Suprapubic skin (tissue), 4 donors: ENCODE measurements at regions not wholly inside any gene's neighbourhood (a gene's known extent, or its start where the extent isn't known, plus 50 kb on each side); places are given as distances from the start of the nearest gene placed in this dataset.
A peak's percentile ranks its signal among the peaks of the same experiment; 100 is the strongest.

Source experiments
- DNase-seq, 2 donors: peaks; one replicate each; pipeline ENCODE4 v3.0.0-alpha.2; 2019; ENCODE audit warnings: low spot score in 2 of 2
- H3K27ac ChIP-seq: fragments of 200-600 bp; sonication (generic); one replicate; pipeline ENCODE4 v1.5.1; 2019
- H3K27me3 ChIP-seq: fragments of 200-600 bp; sonication (generic); one replicate; pipeline ENCODE4 v1.5.1; 2019
- H3K36me3 ChIP-seq: fragments of 200-600 bp; sonication (generic); one replicate; pipeline ENCODE4 v1.5.1; 2019
- H3K4me1 ChIP-seq: fragments of 200-600 bp; sonication (generic); one replicate; pipeline ENCODE4 v1.5.1; 2019
- H3K4me3 ChIP-seq: fragments of 200-600 bp; sonication (generic); one replicate; pipeline ENCODE4 v1.5.1; 2019; ENCODE audit warnings: mild to moderate bottlenecking
- H3K9me3 ChIP-seq: fragments of 200-600 bp; sonication (generic); one replicate; pipeline ENCODE4 v1.5.1; 2019
- CTCF ChIP-seq, 2 donors: fragments of 200-600 bp in 1 of 2; fragments of 450-650 bp in 1 of 2; sonication (generic) in 1 of 2; IDR thresholded peaks; one replicate each; pipeline ENCODE4 v1.5.1; 2016 to 2019; ENCODE audit warnings: antibody characterized with exemption in 2 of 2, mild to moderate bottlenecking in 1 of 2, moderate library complexity in 1 of 2
- EP300 ChIP-seq: sonication (generic); formaldehyde crosslinking; IDR thresholded peaks from one replicate; pipeline ENCODE4 v1.6.1; 2017; ENCODE audit warnings: antibody characterized with exemption
- POLR2A ChIP-seq, 2 donors: fragments of 450-650 bp; IDR thresholded peaks; one replicate each; pipeline ENCODE4 v1.6.1; 2017; ENCODE audit warnings: antibody characterized with exemption in 2 of 2, mild to moderate bottlenecking in 2 of 2, moderate library complexity in 2 of 2
- POLR2AphosphoS5 ChIP-seq, 3 donors: sonication (generic); formaldehyde crosslinking; IDR thresholded peaks; one replicate each; pipeline ENCODE4 v1.6.1; 2017; ENCODE audit warnings: antibody characterized with exemption in 3 of 3
- WGBS: methylation state at CpG from one replicate; pipeline ENCODE4 v1.1.5; 2018; 5-methylcytosine and 5-hydroxymethylcytosine counted together

DNA sequence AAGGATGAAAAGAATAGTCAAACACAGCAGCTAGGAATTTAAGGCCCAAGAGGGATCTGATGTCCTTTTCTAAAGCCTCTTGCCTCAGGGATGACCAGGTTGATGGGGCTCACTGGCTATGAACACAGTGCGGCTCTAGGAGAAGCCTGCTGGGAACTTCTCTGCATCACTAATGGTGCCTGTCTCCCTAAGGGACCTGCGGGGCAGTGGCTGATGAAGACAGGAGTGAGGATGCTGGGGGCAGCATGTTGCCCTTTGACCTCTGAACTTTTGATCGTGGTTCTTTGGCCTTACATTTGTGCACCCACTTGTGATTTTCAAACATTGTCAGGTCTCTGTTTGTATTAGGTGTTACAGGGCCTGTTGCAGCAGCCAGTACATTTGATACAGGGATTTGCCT is 64.9 kb upstream of the KLHL25 start:
- 67% methylated on average over 2 of the region's 3 CpGs for whole genome bisulfite sequencing
- no peaks in the 10 kb centered on the region for H3K9me3 ChIP-seq
- H3K4me3 ChIP-seq: no peak overlapping the region
- DNase-seq: no peak
- H3K4me1 ChIP-seq: peaks cover 7% of the 10 kb centered on the region
- H3K36me3 ChIP-seq: no peaks in the 10 kb centered on the region
- H3K27ac ChIP-seq: no peak overlapping the region
- peaks cover 27% of the 10 kb centered on the region for H3K27me3 ChIP-seq
- TF ChIP-seq POLR2A (IDR thresholded peaks at IDR 0.05) (no peak), POLR2AphosphoS5 (IDR thresholded peaks at IDR 0.05) (no peak), CTCF (IDR thresholded peaks at IDR 0.05) (no peak), EP300 (no peak)

GRCh38 chr15:85860394-85861161 is 65.9 kb upstream of the KLHL25 start:
- H3K4me3 ChIP-seq: no peak overlapping the region
- TF ChIP-seq CTCF (IDR thresholded peaks at IDR 0.05): no peak
- TF ChIP-seq EP300: no peak
- no peak for TF ChIP-seq POLR2AphosphoS5 (IDR thresholded peaks at IDR 0.05)
- TF ChIP-seq POLR2A (IDR thresholded peaks at IDR 0.05): no peak
- peaks cover 7% of the 10 kb centered on the region for H3K4me1 ChIP-seq
- no peaks in the 10 kb centered on the region for H3K36me3 ChIP-seq
- H3K9me3 ChIP-seq: no peaks in the 10 kb centered on the region
- H3K27me3 ChIP-seq: peaks cover 21% of the 10 kb centered on the region
- no peak overlapping the region for H3K27ac ChIP-seq
- WGBS: 85% methylated on average over 14 of the region's 17 CpGs
- DNase-seq: peak in 1 of 2 donors; percentile 37

DNA sequence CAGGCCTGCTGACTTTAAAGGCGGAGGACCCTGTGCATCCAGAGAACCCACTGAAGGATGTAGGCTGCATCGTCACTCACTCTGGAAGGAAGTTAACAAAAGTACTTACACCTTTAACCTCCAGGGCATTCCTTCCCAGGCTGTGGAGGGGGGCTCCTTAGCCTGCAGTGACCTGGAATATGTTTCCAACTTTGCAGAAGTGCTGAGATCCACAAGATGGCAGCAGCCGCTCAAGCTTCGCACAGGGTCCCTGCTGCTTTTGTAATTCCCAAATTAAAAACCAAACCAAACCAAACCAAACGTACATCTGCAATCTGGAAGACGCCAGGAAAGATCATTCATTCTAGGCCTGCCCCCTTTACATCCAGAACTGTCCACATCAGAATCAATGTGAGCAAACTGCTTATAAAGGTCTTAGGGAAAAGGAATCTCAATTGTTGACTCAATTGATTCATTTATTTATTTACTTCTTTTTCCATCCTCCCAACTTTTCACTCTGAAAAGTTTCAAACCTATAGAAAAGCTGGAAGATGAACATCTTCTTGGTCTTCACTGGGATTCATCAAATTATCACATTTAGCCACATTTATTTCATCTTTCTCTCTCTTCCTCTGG is 70.5 kb upstream of the KLHL25 start:
- Histone ChIP-seq H3K4me1 (no peaks in the 10 kb centered on the region), H3K9me3 (no peaks in the 10 kb centered on the region), H3K36me3 (no peaks in the 10 kb centered on the region), H3K4me3 (no peak overlapping the region), H3K27ac (no peak overlapping the region), H3K27me3 (peaks cover 4% of the 10 kb centered on the region)
- peak in 1 of 2 donors; percentile 42 for TF ChIP-seq CTCF (IDR thresholded peaks at IDR 0.05)
- no peak for TF ChIP-seq POLR2AphosphoS5 (IDR thresholded peaks at IDR 0.05)
- WGBS: 18% methylated on average over 6 of the region's 6 CpGs
- no peak for DNase-seq

- Histone ChIP-seq H3K27ac (no peak overlapping the region), H3K27me3 (peaks cover 12% of the 10 kb centered on the region), H3K4me1 (no peaks in the 10 kb centered on the region), H3K9me3 (no peaks in the 10 kb centered on the region), H3K4me3 (no peak overlapping the region), H3K36me3 (no peaks in the 10 kb centered on the region)
- DNase-seq: no peak
- 77% methylated on average over 5 of the region's 5 CpGs for WGBS
- TF ChIP-seq CTCF (IDR thresholded peaks at IDR 0.05) (no peak), POLR2A (IDR thresholded peaks at IDR 0.05) (no peak), POLR2AphosphoS5 (IDR thresholded peaks at IDR 0.05) (no peak), EP300 (no peak)
These were observed 72.5 kb upstream of the KLHL25 start for GRCh38 chr15:85867250-85867649.

- no peak for DNase-seq
- Histone ChIP-seq H3K27me3 (peaks cover 16% of the 10 kb centered on the region), H3K9me3 (no peaks in the 10 kb centered on the region), H3K27ac (no peak overlapping the region), H3K4me3 (no peak overlapping the region), H3K36me3 (no peaks in the 10 kb centered on the region), H3K4me1 (no peaks in the 10 kb centered on the region)
- TF ChIP-seq CTCF (IDR thresholded peaks at IDR 0.05) (no peak), EP300 (no peak), POLR2AphosphoS5 (IDR thresholded peaks at IDR 0.05) (no peak), POLR2A (IDR thresholded peaks at IDR 0.05) (no peak)
- WGBS: 82% methylated on average over 4 of the region's 4 CpGs
These were observed 74.4 kb upstream of the KLHL25 start for GRCh38 chr15:85869124-85869523.
